Cardiac fibroblast (primary cell): ENCODE measurements at regions not wholly inside any gene's neighbourhood (a gene's known extent, or its start where the extent isn't known, plus 50 kb on each side); places are given as distances from the start of the nearest gene placed in this dataset.

Source experiments
- DNase-seq, 2 donors: peaks; one replicate each; pipeline versions ENCODE4 v3.0.0 to v3.0.0-alpha.2; 2010; ENCODE audit warnings: low read depth in 2 of 2
- H3K4me3 ChIP-seq, 2 donors: replicated peaks in 1 of 2; 1 replicate in 1 of 2; 2 replicates in 1 of 2; pipeline ENCODE4 v1.5.1; 2011; ENCODE audit warnings: low read depth in 2 of 2, low read length in 2 of 2, mild to moderate bottlenecking in 2 of 2, moderate library complexity in 1 of 2
- TF ChIP-seq, protein P1 (sequence below): IDR thresholded peaks from one replicate; pipeline ENCODE4 v1.5.1; 2011; ENCODE audit warnings: low read depth, mild to moderate bottlenecking, low read length, inconsistent platforms

GRCh38 chr17:71713846-71714245 lies 407.0 kb upstream of the SOX9 start:
- no peak overlapping the region for H3K4me3 ChIP-seq
- TF ChIP-seq, protein P1, sequence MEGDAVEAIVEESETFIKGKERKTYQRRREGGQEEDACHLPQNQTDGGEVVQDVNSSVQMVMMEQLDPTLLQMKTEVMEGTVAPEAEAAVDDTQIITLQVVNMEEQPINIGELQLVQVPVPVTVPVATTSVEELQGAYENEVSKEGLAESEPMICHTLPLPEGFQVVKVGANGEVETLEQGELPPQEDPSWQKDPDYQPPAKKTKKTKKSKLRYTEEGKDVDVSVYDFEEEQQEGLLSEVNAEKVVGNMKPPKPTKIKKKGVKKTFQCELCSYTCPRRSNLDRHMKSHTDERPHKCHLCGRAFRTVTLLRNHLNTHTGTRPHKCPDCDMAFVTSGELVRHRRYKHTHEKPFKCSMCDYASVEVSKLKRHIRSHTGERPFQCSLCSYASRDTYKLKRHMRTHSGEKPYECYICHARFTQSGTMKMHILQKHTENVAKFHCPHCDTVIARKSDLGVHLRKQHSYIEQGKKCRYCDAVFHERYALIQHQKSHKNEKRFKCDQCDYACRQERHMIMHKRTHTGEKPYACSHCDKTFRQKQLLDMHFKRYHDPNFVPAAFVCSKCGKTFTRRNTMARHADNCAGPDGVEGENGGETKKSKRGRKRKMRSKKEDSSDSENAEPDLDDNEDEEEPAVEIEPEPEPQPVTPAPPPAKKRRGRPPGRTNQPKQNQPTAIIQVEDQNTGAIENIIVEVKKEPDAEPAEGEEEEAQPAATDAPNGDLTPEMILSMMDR = no peak

GRCh38 chr17:71724339-71724738 lies 396.5 kb upstream of the SOX9 start:
- TF ChIP-seq, protein P1 = no peak
- DNase-seq = no peak
- no peak overlapping the region for H3K4me3 ChIP-seq

More at GRCh38 chr17:71713846-71714245, 407.0 kb upstream of the SOX9 start:
- no peak for DNase-seq

DNA sequence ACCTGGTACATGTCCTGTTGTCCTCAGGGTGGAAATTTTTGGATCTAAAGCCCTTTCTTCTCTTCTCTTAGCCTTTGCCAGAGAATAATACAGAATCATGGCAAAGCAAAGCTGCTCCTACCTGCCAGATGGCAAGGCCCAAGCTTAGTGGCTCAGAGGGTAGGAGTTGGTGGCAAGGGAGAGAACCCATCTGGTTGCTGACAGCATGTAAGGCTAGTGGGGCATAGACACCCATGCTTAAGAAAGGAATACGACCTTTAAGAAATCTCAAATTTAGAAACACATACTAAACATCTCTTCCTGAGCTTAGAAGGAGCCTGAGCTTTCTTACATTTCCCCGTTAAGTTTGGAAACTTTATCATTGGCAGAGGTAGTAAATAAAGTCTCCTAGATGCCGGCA lies 395.0 kb upstream of the SOX9 start:
- no peak overlapping the region for H3K4me3 ChIP-seq
- TF ChIP-seq, protein P1 = no peak
- no peak for DNase-seq

DNA sequence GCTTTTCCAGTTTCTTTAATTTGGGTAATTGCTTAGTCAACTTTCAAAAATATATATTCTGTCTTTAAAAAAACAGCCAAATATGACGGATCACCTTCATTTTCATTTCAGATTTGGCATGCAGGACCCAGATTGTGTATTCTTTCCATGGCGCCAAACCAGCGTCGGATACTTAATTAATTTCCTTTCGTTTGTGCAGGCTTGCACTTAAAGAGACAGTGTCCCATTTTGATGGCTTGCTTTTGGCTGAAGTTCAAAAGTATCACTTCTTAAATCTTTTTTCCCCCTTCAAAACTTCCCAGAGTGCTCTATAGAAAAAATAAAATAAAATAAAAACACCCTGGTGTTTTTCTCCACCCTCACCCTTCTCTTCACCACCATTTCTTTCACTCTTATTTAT lies 394.5 kb upstream of the SOX9 start:
- no peak overlapping the region for H3K4me3 ChIP-seq

GRCh38 chr17:71727292-71727691 lies 393.5 kb upstream of the SOX9 start:
- no peak for DNase-seq
- TF ChIP-seq, protein P1 = no peak
- no peak overlapping the region for H3K4me3 ChIP-seq

More for the DNA sequence above, 394.5 kb upstream of the SOX9 start:
- TF ChIP-seq, protein P1 = no peak
- DNase-seq = peak in 1 of 2 donors; percentile 1

DNA sequence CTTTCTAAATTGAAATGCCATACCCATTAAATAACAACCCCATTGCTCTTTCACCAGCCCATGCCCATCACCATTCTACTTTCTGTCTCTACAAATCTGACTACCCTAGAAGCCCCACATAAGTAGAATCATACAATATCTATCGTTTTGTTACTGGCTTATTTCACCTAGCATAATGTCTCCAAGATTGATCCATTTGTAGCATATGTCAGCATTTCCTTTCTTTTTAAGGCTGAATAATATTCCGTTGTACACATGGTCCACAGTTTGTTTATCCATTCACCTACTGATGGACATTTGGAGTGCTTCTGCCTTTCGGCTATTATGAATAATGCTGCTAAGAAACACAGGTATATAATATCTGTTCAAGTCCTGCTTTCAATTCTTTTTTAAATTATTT lies 393.1 kb upstream of the SOX9 start:
- no peak for DNase-seq
- TF ChIP-seq, protein P1 = no peak
- H3K4me3 ChIP-seq = no peak overlapping the region

- TF ChIP-seq, protein P1 = no peak
- no peak overlapping the region for H3K4me3 ChIP-seq
- DNase-seq = no peak
These were observed 389.9 kb upstream of the SOX9 start for GRCh38 chr17:71730871-71731270.
